ENCODE measurements at regions not wholly inside any gene's neighbourhood (a gene's known extent, or its start where the extent isn't known, plus 50 kb on each side); places are given as distances from the start of the nearest gene placed in this dataset.

- no peaks in the 10 kb centered on the region for H3K27me3 ChIP-seq (ENCODE audit: control insufficient read depth in 1 of 2, insufficient read depth in 2 of 2, low read length in 2 of 2)
- no peak overlapping the region for H3K4me3 ChIP-seq (ENCODE audit: low read depth in 1 of 2, low read length in 2 of 2)
- H3K9ac ChIP-seq (ENCODE audit: low read length): no peak overlapping the region
- no peaks in the 10 kb centered on the region for H3K36me3 ChIP-seq (ENCODE audit: insufficient read depth, low read length)
- H3K4me1 ChIP-seq (ENCODE audit: insufficient read depth, low read length): no peaks in the 10 kb centered on the region
- no peak overlapping the region for H3K27ac ChIP-seq (ENCODE audit: low read depth, low read length)
- H3K9me3 ChIP-seq (ENCODE audit: low read length): no peaks in the 10 kb centered on the region
Observed at GRCh38 chr4:29213020-29213419, 1507.1 kb upstream of the PCDH7 start.

- Histone ChIP-seq H3K4me3 (ENCODE audit: low read depth in 1 of 2, low read length in 2 of 2) (no peak overlapping the region), H3K9ac (ENCODE audit: low read length) (no peak overlapping the region), H3K36me3 (ENCODE audit: insufficient read depth, low read length) (no peaks in the 10 kb centered on the region), H3K27ac (ENCODE audit: low read depth, low read length) (no peak overlapping the region), H3K9me3 (ENCODE audit: low read length) (no peaks in the 10 kb centered on the region), H3K4me1 (ENCODE audit: insufficient read depth, low read length) (no peaks in the 10 kb centered on the region), H3K27me3 (ENCODE audit: control insufficient read depth in 1 of 2, insufficient read depth in 2 of 2, low read length in 2 of 2) (no peaks in the 10 kb centered on the region)
Observed at GRCh38 chr4:29220761-29221160, 1499.4 kb upstream of the PCDH7 start.

- no peaks in the 10 kb centered on the region for H3K36me3 ChIP-seq (ENCODE audit: insufficient read depth, low read length)
- no peaks in the 10 kb centered on the region for H3K27me3 ChIP-seq (ENCODE audit: control insufficient read depth in 1 of 2, insufficient read depth in 2 of 2, low read length in 2 of 2)
- H3K27ac ChIP-seq (ENCODE audit: low read depth, low read length): no peak overlapping the region
- no peaks in the 10 kb centered on the region for H3K9me3 ChIP-seq (ENCODE audit: low read length)
- no peak overlapping the region for H3K4me3 ChIP-seq (ENCODE audit: low read depth in 1 of 2, low read length in 2 of 2)
- no peak overlapping the region for H3K9ac ChIP-seq (ENCODE audit: low read length)
- H3K4me1 ChIP-seq (ENCODE audit: insufficient read depth, low read length): no peaks in the 10 kb centered on the region
Observed at GRCh38 chr4:29224911-29225310, 1495.3 kb upstream of the PCDH7 start.

- Histone ChIP-seq H3K4me3 (ENCODE audit: low read depth in 1 of 2, low read length in 2 of 2) (no peak overlapping the region), H3K27ac (ENCODE audit: low read depth, low read length) (no peak overlapping the region), H3K9me3 (ENCODE audit: low read length) (no peaks in the 10 kb centered on the region), H3K9ac (ENCODE audit: low read length) (no peak overlapping the region), H3K27me3 (ENCODE audit: control insufficient read depth in 1 of 2, insufficient read depth in 2 of 2, low read length in 2 of 2) (no peaks in the 10 kb centered on the region), H3K4me1 (ENCODE audit: insufficient read depth, low read length) (no peaks in the 10 kb centered on the region), H3K36me3 (ENCODE audit: insufficient read depth, low read length) (no peaks in the 10 kb centered on the region)
Observed at GRCh38 chr4:29240641-29241040, 1479.5 kb upstream of the PCDH7 start.

- no peaks in the 10 kb centered on the region for H3K4me1 ChIP-seq (ENCODE audit: insufficient read depth, low read length)
- H3K36me3 ChIP-seq (ENCODE audit: insufficient read depth, low read length): no peaks in the 10 kb centered on the region
- H3K9ac ChIP-seq (ENCODE audit: low read length): no peak overlapping the region
- no peaks in the 10 kb centered on the region for H3K9me3 ChIP-seq (ENCODE audit: low read length)
- no peak overlapping the region for H3K4me3 ChIP-seq (ENCODE audit: low read depth in 1 of 2, low read length in 2 of 2)
- no peaks in the 10 kb centered on the region for H3K27me3 ChIP-seq (ENCODE audit: control insufficient read depth in 1 of 2, insufficient read depth in 2 of 2, low read length in 2 of 2)
- H3K27ac ChIP-seq (ENCODE audit: low read depth, low read length): no peak overlapping the region
Observed at GRCh38 chr4:29243054-29243453, 1477.1 kb upstream of the PCDH7 start.

- Histone ChIP-seq H3K36me3 (ENCODE audit: insufficient read depth, low read length) (no peaks in the 10 kb centered on the region), H3K9me3 (ENCODE audit: low read length) (no peaks in the 10 kb centered on the region), H3K27ac (ENCODE audit: low read depth, low read length) (no peak overlapping the region), H3K4me3 (ENCODE audit: low read depth in 1 of 2, low read length in 2 of 2) (no peak overlapping the region), H3K9ac (ENCODE audit: low read length) (no peak overlapping the region), H3K4me1 (ENCODE audit: insufficient read depth, low read length) (no peaks in the 10 kb centered on the region), H3K27me3 (ENCODE audit: control insufficient read depth in 1 of 2, insufficient read depth in 2 of 2, low read length in 2 of 2) (no peaks in the 10 kb centered on the region)
Observed at GRCh38 chr4:29243851-29244250, 1476.3 kb upstream of the PCDH7 start.

GRCh38 chr4:29259556-29259955 is 1460.6 kb upstream of the PCDH7 start:
- no peaks in the 10 kb centered on the region for H3K27me3 ChIP-seq (ENCODE audit: control insufficient read depth in 1 of 2, insufficient read depth in 2 of 2, low read length in 2 of 2)
- no peaks in the 10 kb centered on the region for H3K9me3 ChIP-seq (ENCODE audit: low read length)
- H3K4me3 ChIP-seq (ENCODE audit: low read depth in 1 of 2, low read length in 2 of 2): no peak overlapping the region
- no peaks in the 10 kb centered on the region for H3K4me1 ChIP-seq (ENCODE audit: insufficient read depth, low read length)
- no peak overlapping the region for H3K9ac ChIP-seq (ENCODE audit: low read length)
- no peak overlapping the region for H3K27ac ChIP-seq (ENCODE audit: low read depth, low read length)
- H3K36me3 ChIP-seq (ENCODE audit: insufficient read depth, low read length): no peaks in the 10 kb centered on the region

- H3K9ac ChIP-seq (ENCODE audit: low read length): no peak overlapping the region
- H3K4me3 ChIP-seq (ENCODE audit: low read depth in 1 of 2, low read length in 2 of 2): no peak overlapping the region
- no peaks in the 10 kb centered on the region for H3K4me1 ChIP-seq (ENCODE audit: insufficient read depth, low read length)
- H3K27ac ChIP-seq (ENCODE audit: low read depth, low read length): no peak overlapping the region
- no peaks in the 10 kb centered on the region for H3K27me3 ChIP-seq (ENCODE audit: control insufficient read depth in 1 of 2, insufficient read depth in 2 of 2, low read length in 2 of 2)
- no peaks in the 10 kb centered on the region for H3K36me3 ChIP-seq (ENCODE audit: insufficient read depth, low read length)
- no peaks in the 10 kb centered on the region for H3K9me3 ChIP-seq (ENCODE audit: low read length)
Observed at GRCh38 chr4:29262986-29263385, 1457.2 kb upstream of the PCDH7 start.

- no peaks in the 10 kb centered on the region for H3K4me1 ChIP-seq (ENCODE audit: insufficient read depth, low read length)
Observed at GRCh38 chr4:29276150-29276549, 1444.0 kb upstream of the PCDH7 start.

GRCh38 chr4:29277381-29277780 is 1442.8 kb upstream of the PCDH7 start:
- Histone ChIP-seq H3K27me3 (ENCODE audit: control insufficient read depth in 1 of 2, insufficient read depth in 2 of 2, low read length in 2 of 2) (no peaks in the 10 kb centered on the region), H3K4me3 (ENCODE audit: low read depth in 1 of 2, low read length in 2 of 2) (no peak overlapping the region), H3K4me1 (ENCODE audit: insufficient read depth, low read length) (no peaks in the 10 kb centered on the region), H3K27ac (ENCODE audit: low read depth, low read length) (no peak overlapping the region), H3K36me3 (ENCODE audit: insufficient read depth, low read length) (no peaks in the 10 kb centered on the region), H3K9me3 (ENCODE audit: low read length) (no peaks in the 10 kb centered on the region), H3K9ac (ENCODE audit: low read length) (no peak overlapping the region)

More at GRCh38 chr4:29276150-29276549, 1444.0 kb upstream of the PCDH7 start:
- H3K36me3 ChIP-seq (ENCODE audit: insufficient read depth, low read length): no peaks in the 10 kb centered on the region
- H3K27me3 ChIP-seq (ENCODE audit: control insufficient read depth in 1 of 2, insufficient read depth in 2 of 2, low read length in 2 of 2): no peaks in the 10 kb centered on the region
- no peak overlapping the region for H3K27ac ChIP-seq (ENCODE audit: low read depth, low read length)
- H3K4me3 ChIP-seq (ENCODE audit: low read depth in 1 of 2, low read length in 2 of 2): no peak overlapping the region
- H3K9me3 ChIP-seq (ENCODE audit: low read length): no peaks in the 10 kb centered on the region
- no peak overlapping the region for H3K9ac ChIP-seq (ENCODE audit: low read length)

GRCh38 chr4:29278585-29278984 is 1441.6 kb upstream of the PCDH7 start:
- H3K36me3 ChIP-seq (ENCODE audit: insufficient read depth, low read length): no peaks in the 10 kb centered on the region
- H3K9me3 ChIP-seq (ENCODE audit: low read length): no peaks in the 10 kb centered on the region
- H3K4me1 ChIP-seq (ENCODE audit: insufficient read depth, low read length): no peaks in the 10 kb centered on the region
- no peak overlapping the region for H3K4me3 ChIP-seq (ENCODE audit: low read depth in 1 of 2, low read length in 2 of 2)
- H3K27ac ChIP-seq (ENCODE audit: low read depth, low read length): no peak overlapping the region
- no peaks in the 10 kb centered on the region for H3K27me3 ChIP-seq (ENCODE audit: control insufficient read depth in 1 of 2, insufficient read depth in 2 of 2, low read length in 2 of 2)
- no peak overlapping the region for H3K9ac ChIP-seq (ENCODE audit: low read length)

GRCh38 chr4:29289118-29289517 is 1431.1 kb upstream of the PCDH7 start:
- H3K27ac ChIP-seq (ENCODE audit: low read depth, low read length): no peak overlapping the region
- H3K27me3 ChIP-seq (ENCODE audit: control insufficient read depth in 1 of 2, insufficient read depth in 2 of 2, low read length in 2 of 2): no peaks in the 10 kb centered on the region
- H3K9ac ChIP-seq (ENCODE audit: low read length): no peak overlapping the region
- no peaks in the 10 kb centered on the region for H3K9me3 ChIP-seq (ENCODE audit: low read length)
- H3K36me3 ChIP-seq (ENCODE audit: insufficient read depth, low read length): no peaks in the 10 kb centered on the region
- H3K4me3 ChIP-seq (ENCODE audit: low read depth in 1 of 2, low read length in 2 of 2): no peak overlapping the region
- no peaks in the 10 kb centered on the region for H3K4me1 ChIP-seq (ENCODE audit: insufficient read depth, low read length)

Data from muscle layer of colon (tissue), 2 donors.